ENCODE measurements at regions not wholly inside any gene's neighbourhood (a gene's known extent, or its start where the extent isn't known, plus 50 kb on each side); places are given as distances from the start of the nearest gene placed in this dataset.

DNA sequence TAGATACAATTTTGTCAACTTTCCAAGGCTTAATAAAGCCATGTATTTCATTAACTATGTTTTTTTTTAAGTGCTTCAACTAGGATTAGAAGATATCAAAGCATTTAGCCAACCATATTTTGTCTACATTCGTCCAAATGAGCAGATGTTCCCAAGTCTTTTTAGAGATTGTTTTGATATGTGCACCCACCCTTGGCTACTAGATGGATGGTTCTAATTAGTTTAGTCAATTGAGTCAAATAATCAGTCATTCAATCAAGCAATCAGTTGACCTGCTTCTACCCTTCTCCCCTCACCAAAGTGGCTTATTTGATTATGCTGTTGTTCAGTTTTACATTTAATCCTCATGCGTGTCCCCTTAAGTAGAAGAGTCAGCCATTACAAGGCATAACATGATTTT lies 319.5 kb upstream of the TNC start:
- intact Hi-C loops (cut with DNase I) = no loop called here

DNA sequence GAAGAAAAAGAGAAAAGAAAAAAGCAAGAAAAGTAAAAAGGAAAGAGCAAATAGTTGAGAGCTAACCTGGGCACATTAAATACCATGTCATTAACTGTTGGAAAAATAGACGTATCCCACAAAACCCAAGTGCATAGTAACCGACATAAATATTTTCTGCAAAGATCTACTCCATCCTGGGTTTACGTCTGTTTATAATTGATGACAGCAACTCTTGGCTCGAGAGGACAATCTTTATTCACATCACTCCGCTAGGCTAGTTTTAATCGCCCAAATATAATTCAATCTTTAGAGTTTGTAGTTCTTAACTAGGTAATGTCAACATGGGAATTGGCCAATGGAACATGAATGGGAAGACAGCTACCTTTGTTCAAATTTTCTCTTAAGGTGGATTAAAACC lies 321.7 kb upstream of the TNC start:
- Histone ChIP-seq H3K36me3 (no peaks in the 10 kb centered on the region), H3K9me3 (no peaks in the 10 kb centered on the region), H3K4me3 (no peak overlapping the region), H3K4me1 (no peaks in the 10 kb centered on the region), H3K27me3 (no peaks in the 10 kb centered on the region), H3K27ac (no peak overlapping the region)
- ATAC-seq (no peak), DNase-seq (no peak)
- intact Hi-C loops (cut with DNase I) = no loop called here
- TF ChIP-seq, protein P1, sequence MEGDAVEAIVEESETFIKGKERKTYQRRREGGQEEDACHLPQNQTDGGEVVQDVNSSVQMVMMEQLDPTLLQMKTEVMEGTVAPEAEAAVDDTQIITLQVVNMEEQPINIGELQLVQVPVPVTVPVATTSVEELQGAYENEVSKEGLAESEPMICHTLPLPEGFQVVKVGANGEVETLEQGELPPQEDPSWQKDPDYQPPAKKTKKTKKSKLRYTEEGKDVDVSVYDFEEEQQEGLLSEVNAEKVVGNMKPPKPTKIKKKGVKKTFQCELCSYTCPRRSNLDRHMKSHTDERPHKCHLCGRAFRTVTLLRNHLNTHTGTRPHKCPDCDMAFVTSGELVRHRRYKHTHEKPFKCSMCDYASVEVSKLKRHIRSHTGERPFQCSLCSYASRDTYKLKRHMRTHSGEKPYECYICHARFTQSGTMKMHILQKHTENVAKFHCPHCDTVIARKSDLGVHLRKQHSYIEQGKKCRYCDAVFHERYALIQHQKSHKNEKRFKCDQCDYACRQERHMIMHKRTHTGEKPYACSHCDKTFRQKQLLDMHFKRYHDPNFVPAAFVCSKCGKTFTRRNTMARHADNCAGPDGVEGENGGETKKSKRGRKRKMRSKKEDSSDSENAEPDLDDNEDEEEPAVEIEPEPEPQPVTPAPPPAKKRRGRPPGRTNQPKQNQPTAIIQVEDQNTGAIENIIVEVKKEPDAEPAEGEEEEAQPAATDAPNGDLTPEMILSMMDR (IDR thresholded peaks at IDR 0.05) = no peak

More for the DNA sequence above, 319.5 kb upstream of the TNC start:
- no peaks in the 10 kb centered on the region for H3K4me1 ChIP-seq
- H3K4me3 ChIP-seq = no peak overlapping the region
- ATAC-seq (no peak), DNase-seq (no peak)
- H3K27ac ChIP-seq = no peak overlapping the region
- H3K27me3 ChIP-seq = no peaks in the 10 kb centered on the region
- TF ChIP-seq, protein P1 (IDR thresholded peaks at IDR 0.05) = no peak
- H3K36me3 ChIP-seq = no peaks in the 10 kb centered on the region
- H3K9me3 ChIP-seq = no peaks in the 10 kb centered on the region

DNA sequence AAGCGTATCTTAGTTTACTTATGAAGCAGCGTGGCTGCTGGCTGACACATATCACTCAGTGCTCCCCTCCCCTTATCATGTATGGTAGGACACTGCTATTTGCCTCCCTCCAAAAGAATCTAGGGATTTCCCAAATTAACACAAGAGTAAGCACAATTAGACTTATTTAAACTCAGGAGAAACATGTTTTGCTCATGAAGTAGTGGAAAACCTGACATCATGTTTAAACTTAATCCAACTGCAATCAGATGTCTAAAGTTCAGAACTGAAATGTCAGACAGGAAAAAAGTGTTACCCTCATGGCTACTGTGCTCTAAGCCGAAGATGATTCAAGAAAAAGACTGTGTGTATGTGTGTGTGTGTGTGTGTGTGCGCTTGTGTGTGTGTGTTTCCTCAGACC lies 324.1 kb upstream of the TNC start:
- ATAC-seq (no peak), DNase-seq (no peak)
- no peak overlapping the region for H3K27ac ChIP-seq
- no peaks in the 10 kb centered on the region for H3K4me1 ChIP-seq
- H3K27me3 ChIP-seq = no peaks in the 10 kb centered on the region
- H3K9me3 ChIP-seq = no peaks in the 10 kb centered on the region
- intact Hi-C loops (cut with DNase I) = no loop called here
- TF ChIP-seq, protein P1 (IDR thresholded peaks at IDR 0.05) = no peak
- no peak overlapping the region for H3K4me3 ChIP-seq
- no peaks in the 10 kb centered on the region for H3K36me3 ChIP-seq

DNA sequence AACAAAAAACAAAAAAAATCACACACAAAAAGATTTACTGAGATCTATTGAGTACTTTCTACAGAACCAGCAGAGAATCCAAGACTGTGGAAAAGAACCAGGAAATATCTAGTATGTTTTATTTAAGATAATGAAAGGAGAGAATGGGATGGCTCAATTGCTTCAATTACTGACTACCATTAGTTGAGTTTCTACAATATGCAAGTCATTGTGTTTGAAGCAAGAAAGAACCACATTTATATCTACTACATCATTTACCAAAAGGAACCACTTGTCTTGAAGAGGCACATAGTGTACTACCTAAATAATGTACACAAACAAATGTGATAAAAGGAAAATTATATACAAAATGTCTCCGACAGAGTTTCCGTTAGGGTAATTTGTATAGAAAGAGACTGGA lies 325.9 kb upstream of the TNC start:
- Histone ChIP-seq H3K4me1 (no peaks in the 10 kb centered on the region), H3K9me3 (no peaks in the 10 kb centered on the region), H3K4me3 (no peak overlapping the region), H3K27me3 (no peaks in the 10 kb centered on the region), H3K27ac (no peak overlapping the region), H3K36me3 (no peaks in the 10 kb centered on the region)
- intact Hi-C loops (cut with DNase I) = no loop called here
- TF ChIP-seq, protein P1 (IDR thresholded peaks at IDR 0.05) = no peak
- ATAC-seq (no peak), DNase-seq (no peak)

DNA sequence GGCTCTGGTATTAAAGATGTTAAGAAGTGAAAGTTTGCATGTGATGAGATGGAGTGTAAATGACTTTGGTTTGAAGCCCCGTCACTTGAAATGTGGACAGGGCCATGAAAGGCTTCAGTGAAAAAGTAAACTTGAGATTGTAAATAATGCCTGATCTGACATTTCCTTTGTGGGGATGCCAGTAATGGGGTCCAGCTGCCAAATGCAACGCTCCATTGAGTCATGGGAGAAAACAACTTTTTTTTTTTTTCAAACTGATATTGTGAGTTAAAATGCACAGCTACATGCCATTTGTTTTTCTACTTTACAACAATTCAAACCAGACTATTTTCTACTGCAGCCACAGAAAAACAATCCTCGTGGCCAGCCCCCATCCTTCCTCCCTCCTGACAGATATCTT lies 327.0 kb upstream of the TNC start:
- no peak for ATAC-seq
- no peaks in the 10 kb centered on the region for H3K4me1 ChIP-seq
- intact Hi-C loops (cut with DNase I) = no loop called here
- H3K4me3 ChIP-seq = no peak overlapping the region
- no peak overlapping the region for H3K27ac ChIP-seq
- TF ChIP-seq, protein P1 (IDR thresholded peaks at IDR 0.05) = no peak
- no peaks in the 10 kb centered on the region for H3K9me3 ChIP-seq
- H3K36me3 ChIP-seq = no peaks in the 10 kb centered on the region
- H3K27me3 ChIP-seq = no peaks in the 10 kb centered on the region
- no peak for DNase-seq

DNA sequence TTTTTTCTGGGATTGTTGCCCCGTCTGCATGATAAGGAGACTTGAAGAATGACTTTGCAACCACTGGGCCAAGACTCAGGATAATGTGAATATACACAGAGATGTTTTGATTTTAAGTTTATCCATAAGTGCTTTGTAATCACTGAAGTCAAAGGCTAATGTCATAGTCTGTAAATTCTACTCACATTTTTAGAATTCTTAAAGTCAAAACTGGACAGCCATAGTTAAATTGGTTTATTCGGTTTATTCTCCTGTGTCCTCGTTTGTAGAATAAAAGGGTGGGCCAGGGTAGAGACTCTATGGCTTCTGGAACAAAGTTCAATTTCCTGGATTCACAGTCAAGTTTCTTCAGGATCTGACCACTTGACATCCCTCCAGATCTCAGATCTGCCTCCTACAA lies 327.7 kb upstream of the TNC start:
- no peak overlapping the region for H3K27ac ChIP-seq
- TF ChIP-seq, protein P1 (IDR thresholded peaks at IDR 0.05) = no peak
- no peaks in the 10 kb centered on the region for H3K4me1 ChIP-seq
- intact Hi-C loops (cut with DNase I) = no loop called here
- H3K36me3 ChIP-seq = no peaks in the 10 kb centered on the region
- no peak for DNase-seq
- no peak for ATAC-seq
- H3K9me3 ChIP-seq = no peaks in the 10 kb centered on the region
- H3K27me3 ChIP-seq = no peaks in the 10 kb centered on the region
- no peak overlapping the region for H3K4me3 ChIP-seq

All from upper lobe of right lung (tissue), 1 donor.